SH-SY5Y (cell line): ENCODE measurements at regions not wholly inside any gene's neighbourhood (a gene's known extent, or its start where the extent isn't known, plus 50 kb on each side); places are given as distances from the start of the nearest gene placed in this dataset.

Experiments used
- GATA2 ChIP-seq: IDR thresholded peaks from 2 replicates; pipeline ENCODE4 v1.6.1; 2011; ENCODE audit warnings: mild to moderate bottlenecking, low read depth, low read length
- GATA3 ChIP-seq: IDR thresholded peaks from 2 replicates; pipeline ENCODE4 v1.6.1; 2011; ENCODE audit warnings: low read depth, mild to moderate bottlenecking, low read length, moderate library complexity

GRCh38 chr3:73743551-73743950 lies 118.8 kb upstream of the PDZRN3 start:
- TF ChIP-seq GATA2 = no peak
- TF ChIP-seq GATA3 = no peak
